HepG2 (cell line): ENCODE measurements at regions not wholly inside any gene's neighbourhood (a gene's known extent, or its start where the extent isn't known, plus 50 kb on each side); places are given as distances from the start of the nearest gene placed in this dataset.

Source experiments
- AGO1 ChIP-seq: fragments of 200-400 bp; formaldehyde crosslinking; IDR thresholded peaks from 2 replicates; pipeline ENCODE4 v1.6.1; 2017; ENCODE audit warnings: mild to moderate bottlenecking, low read depth, low read length, moderate library complexity; ENCODE audit not compliant: poor library complexity, severe bottlenecking
- AHR ChIP-seq: IDR thresholded peaks from 2 replicates; pipeline ENCODE4 v1.6.1; 2018; ENCODE audit warnings: missing genetic modification reagents, missing compliant biosample characterization
- ATM ChIP-seq: fragments of 450-650 bp; IDR thresholded peaks from 2 replicates; pipeline ENCODE4 v1.7.1; 2017; ENCODE audit warnings: mild to moderate bottlenecking, borderline replicate concordance
- ETV6 ChIP-seq: sonication (generic); formaldehyde crosslinking; conservative IDR thresholded peaks from 2 replicates; pipeline ENCODE4 v1.4.0; 2020; ENCODE audit warnings: missing genetic modification reagents
- FOSL1 ChIP-seq: sonication (generic); formaldehyde crosslinking; IDR thresholded peaks from 2 replicates; pipeline ENCODE4 v1.9.0; 2021; ENCODE audit warnings: missing genetic modification reagents, borderline replicate concordance
- FOXA1 ChIP-seq, 2 experiments: fragments of 450-650 bp in 1 of 2; sonication (generic) in 1 of 2; formaldehyde crosslinking in 1 of 2; IDR thresholded peaks; 2 replicates each; pipeline versions ENCODE4 v1.4.0 to v1.6.1; 2016 to 2020; ENCODE audit warnings: missing genetic modification reagents in 1 of 2
- FOXA3 ChIP-seq: IDR thresholded peaks from 2 replicates; pipeline ENCODE4 v1.6.1; 2016; ENCODE audit warnings: missing genetic modification reagents, missing compliant biosample characterization
- HDAC6 ChIP-seq: fragments of 200-600 bp; sonication (generic); IDR thresholded peaks from 2 replicates; pipeline ENCODE4 v1.7.0; 2017; ENCODE audit warnings: mild to moderate bottlenecking, antibody characterized with exemption, low read length, low read depth
- ISX ChIP-seq: sonication (generic); formaldehyde crosslinking; conservative IDR thresholded peaks from 2 replicates; pipeline ENCODE4 v1.5.0; 2020; ENCODE audit warnings: missing genetic modification reagents
- KDM6A ChIP-seq: IDR thresholded peaks from 2 replicates; pipeline ENCODE4 v1.6.1; 2016; ENCODE audit warnings: low read depth
- MEIS2 ChIP-seq: sonication (generic); formaldehyde crosslinking; IDR thresholded peaks from 2 replicates; pipeline ENCODE4 v1.9.0; 2021; ENCODE audit warnings: mild to moderate bottlenecking, missing genetic modification reagents
- NKX3-1 ChIP-seq: sonication (generic); formaldehyde crosslinking; IDR thresholded peaks from 2 replicates; pipeline ENCODE4 v1.5.0; 2020; ENCODE audit warnings: missing genetic modification reagents
- REL ChIP-seq: sonication (generic); formaldehyde crosslinking; conservative IDR thresholded peaks from 2 replicates; pipeline ENCODE4 v1.8.0; 2022; ENCODE audit warnings: mild to moderate bottlenecking, missing genetic modification reagents, moderate library complexity
- RFX1 ChIP-seq: fragments of 450-650 bp; IDR thresholded peaks from 2 replicates; pipeline ENCODE4 v1.6.1; 2017
- SRSF9 ChIP-seq: fragments of 200-400 bp; formaldehyde crosslinking; IDR thresholded peaks from 2 replicates; pipeline ENCODE4 v1.6.1; 2018; ENCODE audit warnings: borderline replicate concordance, mild to moderate bottlenecking, low read depth, low read length; ENCODE audit not compliant: insufficient read depth, poor library complexity, severe bottlenecking
- TAF15 ChIP-seq: fragments of 200-400 bp; formaldehyde crosslinking; IDR thresholded peaks from one replicate; pipeline ENCODE4 v1.6.1; 2018; ENCODE audit warnings: mild to moderate bottlenecking, low read depth, low read length; ENCODE audit not compliant: poor library complexity, severe bottlenecking
- TCF7 ChIP-seq: sonication (generic); IDR thresholded peaks from 2 replicates; pipeline ENCODE4 v1.6.1; 2016; ENCODE audit warnings: antibody characterized with exemption, low read depth
- ZFP82 ChIP-seq: sonication (generic); formaldehyde crosslinking; IDR thresholded peaks from 2 replicates; pipeline ENCODE4 v1.5.1; 2020; ENCODE audit warnings: mild to moderate bottlenecking, missing genetic modification reagents, borderline replicate concordance
- ZNF44 ChIP-seq: sonication (generic); formaldehyde crosslinking; IDR thresholded peaks from 2 replicates; pipeline ENCODE4 v1.5.1; 2020; ENCODE audit warnings: mild to moderate bottlenecking, missing genetic modification reagents
- ZNF460 ChIP-seq: sonication (generic); formaldehyde crosslinking; IDR thresholded peaks from 2 replicates; pipeline ENCODE4 v1.5.1; 2020; ENCODE audit warnings: missing genetic modification reagents, mild to moderate bottlenecking, borderline replicate concordance
- ZNF615 ChIP-seq: sonication (generic); formaldehyde crosslinking; IDR thresholded peaks from 2 replicates; pipeline ENCODE4 v1.5.0; 2020; ENCODE audit warnings: mild to moderate bottlenecking, missing genetic modification reagents, borderline replicate concordance
- ZNF678 ChIP-seq: sonication (generic); formaldehyde crosslinking; IDR thresholded peaks from 2 replicates; pipeline ENCODE4 v1.4.0; 2020; ENCODE audit warnings: mild to moderate bottlenecking, missing genetic modification reagents
- TF ChIP-seq, protein P1 (sequence below): sonication (generic); formaldehyde crosslinking; conservative IDR thresholded peaks from 2 replicates; pipeline ENCODE4 v1.4.0; 2020; ENCODE audit warnings: mild to moderate bottlenecking, missing genetic modification reagents, moderate library complexity
- TF ChIP-seq, protein P2 (sequence below): sonication (generic); formaldehyde crosslinking; IDR thresholded peaks from 2 replicates; pipeline ENCODE4 v1.8.1; 2023; ENCODE audit warnings: mild to moderate bottlenecking, missing genetic modification reagents
- TF ChIP-seq, protein P3 (sequence below): sonication (generic); formaldehyde crosslinking; IDR thresholded peaks from 2 replicates; pipeline ENCODE4 v1.8.1; 2023; ENCODE audit warnings: mild to moderate bottlenecking, inconsistent platforms, moderate library complexity, missing genetic modification reagents, borderline replicate concordance
- TF ChIP-seq, protein P4 (sequence below): sonication (generic); formaldehyde crosslinking; IDR thresholded peaks from 2 replicates; pipeline ENCODE4 v1.5.0; 2020; ENCODE audit warnings: mild to moderate bottlenecking, missing genetic modification reagents

DNA sequence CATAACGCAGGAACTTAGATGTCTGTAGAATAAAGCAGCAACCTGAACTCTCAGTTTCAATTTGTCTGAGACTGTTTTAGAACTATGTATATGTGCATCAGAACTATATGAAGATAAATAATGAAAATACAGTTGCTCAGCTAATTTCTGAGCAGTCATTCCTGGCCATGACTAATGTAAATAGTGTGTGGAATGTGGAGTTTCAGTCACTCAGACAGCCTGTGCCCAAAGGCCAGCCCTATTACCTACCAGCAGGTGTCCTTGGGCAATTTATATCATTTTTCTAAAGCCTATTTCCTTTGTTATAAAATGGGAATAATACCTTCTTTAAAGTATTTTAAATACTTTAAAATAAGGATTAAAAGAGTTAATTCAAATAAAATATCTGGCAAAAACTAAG lies 56.0 kb upstream of the RELL1 start (continued):
- TF ChIP-seq, protein P1, sequence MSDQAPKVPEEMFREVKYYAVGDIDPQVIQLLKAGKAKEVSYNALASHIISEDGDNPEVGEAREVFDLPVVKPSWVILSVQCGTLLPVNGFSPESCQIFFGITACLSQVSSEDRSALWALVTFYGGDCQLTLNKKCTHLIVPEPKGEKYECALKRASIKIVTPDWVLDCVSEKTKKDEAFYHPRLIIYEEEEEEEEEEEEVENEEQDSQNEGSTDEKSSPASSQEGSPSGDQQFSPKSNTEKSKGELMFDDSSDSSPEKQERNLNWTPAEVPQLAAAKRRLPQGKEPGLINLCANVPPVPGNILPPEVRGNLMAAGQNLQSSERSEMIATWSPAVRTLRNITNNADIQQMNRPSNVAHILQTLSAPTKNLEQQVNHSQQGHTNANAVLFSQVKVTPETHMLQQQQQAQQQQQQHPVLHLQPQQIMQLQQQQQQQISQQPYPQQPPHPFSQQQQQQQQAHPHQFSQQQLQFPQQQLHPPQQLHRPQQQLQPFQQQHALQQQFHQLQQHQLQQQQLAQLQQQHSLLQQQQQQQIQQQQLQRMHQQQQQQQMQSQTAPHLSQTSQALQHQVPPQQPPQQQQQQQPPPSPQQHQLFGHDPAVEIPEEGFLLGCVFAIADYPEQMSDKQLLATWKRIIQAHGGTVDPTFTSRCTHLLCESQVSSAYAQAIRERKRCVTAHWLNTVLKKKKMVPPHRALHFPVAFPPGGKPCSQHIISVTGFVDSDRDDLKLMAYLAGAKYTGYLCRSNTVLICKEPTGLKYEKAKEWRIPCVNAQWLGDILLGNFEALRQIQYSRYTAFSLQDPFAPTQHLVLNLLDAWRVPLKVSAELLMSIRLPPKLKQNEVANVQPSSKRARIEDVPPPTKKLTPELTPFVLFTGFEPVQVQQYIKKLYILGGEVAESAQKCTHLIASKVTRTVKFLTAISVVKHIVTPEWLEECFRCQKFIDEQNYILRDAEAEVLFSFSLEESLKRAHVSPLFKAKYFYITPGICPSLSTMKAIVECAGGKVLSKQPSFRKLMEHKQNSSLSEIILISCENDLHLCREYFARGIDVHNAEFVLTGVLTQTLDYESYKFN (CRISPR knock-in tag) = no peak
- no peak for TF ChIP-seq ATM
- TF ChIP-seq ZNF44 (CRISPR knock-in tag) = no peak
- TF ChIP-seq, protein P2, sequence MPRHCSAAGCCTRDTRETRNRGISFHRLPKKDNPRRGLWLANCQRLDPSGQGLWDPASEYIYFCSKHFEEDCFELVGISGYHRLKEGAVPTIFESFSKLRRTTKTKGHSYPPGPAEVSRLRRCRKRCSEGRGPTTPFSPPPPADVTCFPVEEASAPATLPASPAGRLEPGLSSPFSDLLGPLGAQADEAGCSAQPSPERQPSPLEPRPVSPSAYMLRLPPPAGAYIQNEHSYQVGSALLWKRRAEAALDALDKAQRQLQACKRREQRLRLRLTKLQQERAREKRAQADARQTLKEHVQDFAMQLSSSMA (CRISPR knock-in tag) = no peak
- peak; percentile 49; the same call in 1 of the 2 replicates for TF ChIP-seq FOXA3 (CRISPR knock-in tag)
- TF ChIP-seq NKX3-1 (CRISPR knock-in tag) = no peak
- no peak for TF ChIP-seq TAF15
- no peak for TF ChIP-seq SRSF9
- TF ChIP-seq AHR (CRISPR knock-in tag) = no peak
- no peak for TF ChIP-seq MEIS2
- TF ChIP-seq, protein P3, sequence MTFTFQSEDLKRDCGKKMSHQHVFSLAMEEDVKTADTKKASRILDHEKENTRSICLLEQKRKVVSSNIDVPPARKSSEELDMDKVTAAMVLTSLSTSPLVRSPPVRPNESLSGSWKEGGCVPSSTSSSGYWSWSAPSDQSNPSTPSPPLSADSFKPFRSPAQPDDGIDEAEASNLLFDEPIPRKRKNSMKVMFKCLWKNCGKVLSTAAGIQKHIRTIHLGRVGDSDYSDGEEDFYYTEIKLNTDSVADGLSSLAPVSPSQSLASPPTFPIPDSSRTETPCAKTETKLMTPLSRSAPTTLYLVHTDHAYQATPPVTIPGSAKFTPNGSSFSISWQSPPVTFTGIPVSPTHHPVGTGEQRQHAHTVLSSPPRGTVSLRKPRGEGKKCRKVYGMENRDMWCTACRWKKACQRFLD (CRISPR knock-in tag) = no peak
- no peak for TF ChIP-seq REL (CRISPR knock-in tag)
- no peak for TF ChIP-seq ZNF678 (CRISPR knock-in tag)
- TF ChIP-seq AGO1 = no peak
- TF ChIP-seq ZNF615 (CRISPR knock-in tag) = no peak
- TF ChIP-seq FOSL1 (CRISPR knock-in tag) = no peak
- TF ChIP-seq ZFP82 (CRISPR knock-in tag) = no peak
- TF ChIP-seq TCF7 = no peak
- TF ChIP-seq RFX1 = no peak
- TF ChIP-seq ETV6 (CRISPR knock-in tag) = no peak
- TF ChIP-seq, protein P4, sequence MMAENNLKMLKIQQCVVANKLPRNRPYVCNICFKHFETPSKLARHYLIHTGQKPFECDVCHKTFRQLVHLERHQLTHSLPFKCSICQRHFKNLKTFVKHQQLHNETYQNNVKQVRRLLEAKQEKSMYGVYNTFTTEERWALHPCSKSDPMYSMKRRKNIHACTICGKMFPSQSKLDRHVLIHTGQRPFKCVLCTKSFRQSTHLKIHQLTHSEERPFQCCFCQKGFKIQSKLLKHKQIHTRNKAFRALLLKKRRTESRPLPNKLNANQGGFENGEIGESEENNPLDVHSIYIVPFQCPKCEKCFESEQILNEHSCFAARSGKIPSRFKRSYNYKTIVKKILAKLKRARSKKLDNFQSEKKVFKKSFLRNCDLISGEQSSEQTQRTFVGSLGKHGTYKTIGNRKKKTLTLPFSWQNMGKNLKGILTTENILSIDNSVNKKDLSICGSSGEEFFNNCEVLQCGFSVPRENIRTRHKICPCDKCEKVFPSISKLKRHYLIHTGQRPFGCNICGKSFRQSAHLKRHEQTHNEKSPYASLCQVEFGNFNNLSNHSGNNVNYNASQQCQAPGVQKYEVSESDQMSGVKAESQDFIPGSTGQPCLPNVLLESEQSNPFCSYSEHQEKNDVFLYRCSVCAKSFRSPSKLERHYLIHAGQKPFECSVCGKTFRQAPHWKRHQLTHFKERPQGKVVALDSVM = no peak
- TF ChIP-seq HDAC6 = no peak
- no peak for TF ChIP-seq FOXA1 (IDR thresholded peaks at IDR 0.05)
- peak; percentile 82 for TF ChIP-seq FOXA1 (CRISPR knock-in tag; IDR thresholded peaks at IDR 0.05)
- no peak for TF ChIP-seq ISX (CRISPR knock-in tag)
- no peak for TF ChIP-seq KDM6A (CRISPR knock-in tag)
- no peak for TF ChIP-seq ZNF460 (CRISPR knock-in tag)
